Stomach (tissue), 4 donors: ENCODE measurements at regions not wholly inside any gene's neighbourhood (a gene's known extent, or its start where the extent isn't known, plus 50 kb on each side); places are given as distances from the start of the nearest gene placed in this dataset.

Source experiments
- CTCF ChIP-seq, 7 experiments: fragments of 450-650 bp in 4 of 7; fragments of 200-600 bp in 3 of 7; sonication (generic) in 3 of 7; IDR thresholded peaks; one replicate each; pipeline ENCODE4 v1.5.1; 2016 to 2019; ENCODE audit warnings: antibody characterized with exemption in 7 of 7, control low read depth in 2 of 7, mild to moderate bottlenecking in 1 of 7
- POLR2A ChIP-seq, 4 donors: fragments of 450-650 bp; IDR thresholded peaks; one replicate each; pipeline ENCODE4 v1.6.1; 2016; ENCODE audit warnings: antibody characterized with exemption in 4 of 4, control low read depth in 2 of 4, mild to moderate bottlenecking in 1 of 4, moderate library complexity in 1 of 4
- POLR2AphosphoS5 ChIP-seq, 3 donors: sonication (generic); formaldehyde crosslinking; IDR thresholded peaks; one replicate each; pipeline ENCODE4 v1.6.1; 2016; ENCODE audit warnings: antibody characterized with exemption in 3 of 3

GRCh38 chr2:226376516-226377180 is 423.0 kb downstream of the IRS1 start:
- TF ChIP-seq CTCF (IDR thresholded peaks at IDR 0.05), result no peak
- no peak for TF ChIP-seq POLR2AphosphoS5 (IDR thresholded peaks at IDR 0.05)
- TF ChIP-seq POLR2A (IDR thresholded peaks at IDR 0.05), result no peak
